ENCODE measurements at regions not wholly inside any gene's neighbourhood (a gene's known extent, or its start where the extent isn't known, plus 50 kb on each side); places are given as distances from the start of the nearest gene placed in this dataset.
"Not testable (repeated sequence)": the region's sequence is repeated elsewhere in the genome, so short reads cannot be mapped to it uniquely, and the experiment has no call there.

DNA sequence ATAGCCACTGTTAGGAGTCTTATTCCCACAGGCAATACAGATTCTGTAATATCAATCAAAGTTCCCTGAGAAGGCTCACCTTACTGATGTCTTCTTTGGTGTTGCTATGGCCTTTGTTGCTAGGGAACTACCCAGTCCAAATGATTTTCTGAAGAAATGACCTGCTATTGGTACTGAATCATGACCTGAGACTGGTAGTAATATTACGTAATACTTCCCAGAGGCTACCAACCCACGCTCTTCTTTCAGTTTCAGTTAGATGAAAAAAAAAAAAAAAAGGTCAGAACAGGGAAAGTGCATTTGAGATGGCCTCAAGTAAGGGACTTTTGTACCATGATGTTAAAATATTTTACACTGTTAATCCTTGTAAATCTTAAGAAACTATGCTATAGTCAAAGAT is 1092.5 kb upstream of the EPHA6 start:
- TF ChIP-seq, protein P1, sequence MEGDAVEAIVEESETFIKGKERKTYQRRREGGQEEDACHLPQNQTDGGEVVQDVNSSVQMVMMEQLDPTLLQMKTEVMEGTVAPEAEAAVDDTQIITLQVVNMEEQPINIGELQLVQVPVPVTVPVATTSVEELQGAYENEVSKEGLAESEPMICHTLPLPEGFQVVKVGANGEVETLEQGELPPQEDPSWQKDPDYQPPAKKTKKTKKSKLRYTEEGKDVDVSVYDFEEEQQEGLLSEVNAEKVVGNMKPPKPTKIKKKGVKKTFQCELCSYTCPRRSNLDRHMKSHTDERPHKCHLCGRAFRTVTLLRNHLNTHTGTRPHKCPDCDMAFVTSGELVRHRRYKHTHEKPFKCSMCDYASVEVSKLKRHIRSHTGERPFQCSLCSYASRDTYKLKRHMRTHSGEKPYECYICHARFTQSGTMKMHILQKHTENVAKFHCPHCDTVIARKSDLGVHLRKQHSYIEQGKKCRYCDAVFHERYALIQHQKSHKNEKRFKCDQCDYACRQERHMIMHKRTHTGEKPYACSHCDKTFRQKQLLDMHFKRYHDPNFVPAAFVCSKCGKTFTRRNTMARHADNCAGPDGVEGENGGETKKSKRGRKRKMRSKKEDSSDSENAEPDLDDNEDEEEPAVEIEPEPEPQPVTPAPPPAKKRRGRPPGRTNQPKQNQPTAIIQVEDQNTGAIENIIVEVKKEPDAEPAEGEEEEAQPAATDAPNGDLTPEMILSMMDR (IDR thresholded peaks at IDR 0.05): no peak
- TF ChIP-seq EP300 (IDR thresholded peaks at IDR 0.05) (no peak), POLR2A (IDR thresholded peaks at IDR 0.05) (no peak), POLR2AphosphoS5 (IDR thresholded peaks at IDR 0.05) (no peak)
- WGBS: 36% methylated on average over 2 of the region's 2 CpGs
- no peak for DNase-seq (ENCODE audit: low spot score in 2 of 2)
- Histone ChIP-seq H3K27me3 (no peaks in the 10 kb centered on the region), H3K36me3 (no peaks in the 10 kb centered on the region), H3K27ac (no peak overlapping the region), H3K9me3 (no peaks in the 10 kb centered on the region), H3K4me1 (no peaks in the 10 kb centered on the region), H3K4me3 (no peak overlapping the region)

DNA sequence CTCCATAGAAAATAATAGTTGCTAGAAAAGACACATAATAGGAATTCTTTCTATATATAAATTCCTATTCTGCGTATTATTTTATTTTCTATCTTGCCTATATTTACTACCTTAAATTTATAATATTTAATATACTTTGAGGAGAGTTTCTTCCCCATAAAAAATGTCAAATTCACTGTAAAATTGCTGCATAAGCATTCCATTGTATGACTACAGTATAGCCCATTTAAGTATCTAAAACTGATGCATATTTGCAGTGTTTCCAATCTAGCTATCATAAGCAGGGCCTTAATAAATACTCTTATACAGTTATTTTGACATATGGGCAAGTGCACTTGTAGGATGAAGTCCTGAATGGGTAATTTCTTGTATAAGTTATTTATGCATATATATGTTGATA is 1088.6 kb upstream of the EPHA6 start:
- Histone ChIP-seq H3K4me1 (no peaks in the 10 kb centered on the region), H3K27ac (no peak overlapping the region), H3K27me3 (no peaks in the 10 kb centered on the region), H3K36me3 (no peaks in the 10 kb centered on the region), H3K4me3 (no peak overlapping the region), H3K9me3 (no peaks in the 10 kb centered on the region)
- 94% methylated on average over 1 of the region's 1 CpG for WGBS
- TF ChIP-seq POLR2AphosphoS5 (IDR thresholded peaks at IDR 0.05): no peak
- TF ChIP-seq EP300 (IDR thresholded peaks at IDR 0.05): no peak
- no peak for TF ChIP-seq POLR2A (IDR thresholded peaks at IDR 0.05)
- TF ChIP-seq, protein P1 (IDR thresholded peaks at IDR 0.05): no peak
- DNase-seq (ENCODE audit: low spot score in 2 of 2): no peak

DNA sequence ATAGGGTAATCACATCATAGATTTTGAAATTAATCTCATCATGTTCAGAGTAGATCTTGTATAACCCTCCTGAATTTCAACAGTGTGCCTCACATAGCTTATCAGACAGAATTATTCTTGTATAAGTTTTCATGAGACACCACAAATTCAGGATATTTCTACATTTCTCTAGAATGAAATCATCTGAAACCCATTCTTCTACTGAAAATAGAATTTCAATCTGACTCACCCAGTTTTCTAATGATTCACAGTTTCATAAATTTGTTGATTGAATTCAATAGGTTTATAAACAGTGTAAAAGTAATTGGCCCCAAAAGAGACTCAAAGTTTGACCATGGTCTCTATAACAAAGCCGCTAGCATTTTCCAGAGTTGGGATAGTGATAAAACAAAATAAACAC is 1082.6 kb upstream of the EPHA6 start:
- no peak for DNase-seq (ENCODE audit: low spot score in 2 of 2)
- Histone ChIP-seq H3K27me3 (no peaks in the 10 kb centered on the region), H3K27ac (no peak overlapping the region), H3K4me1 (no peaks in the 10 kb centered on the region), H3K9me3 (no peaks in the 10 kb centered on the region), H3K4me3 (no peak overlapping the region), H3K36me3 (no peaks in the 10 kb centered on the region)
- TF ChIP-seq EP300 (IDR thresholded peaks at IDR 0.05): no peak
- TF ChIP-seq POLR2A (IDR thresholded peaks at IDR 0.05): no peak
- TF ChIP-seq POLR2AphosphoS5 (IDR thresholded peaks at IDR 0.05): no peak
- TF ChIP-seq, protein P1 (IDR thresholded peaks at IDR 0.05): no peak
- 89% methylated on average over 1 of the region's 1 CpG for WGBS

DNA sequence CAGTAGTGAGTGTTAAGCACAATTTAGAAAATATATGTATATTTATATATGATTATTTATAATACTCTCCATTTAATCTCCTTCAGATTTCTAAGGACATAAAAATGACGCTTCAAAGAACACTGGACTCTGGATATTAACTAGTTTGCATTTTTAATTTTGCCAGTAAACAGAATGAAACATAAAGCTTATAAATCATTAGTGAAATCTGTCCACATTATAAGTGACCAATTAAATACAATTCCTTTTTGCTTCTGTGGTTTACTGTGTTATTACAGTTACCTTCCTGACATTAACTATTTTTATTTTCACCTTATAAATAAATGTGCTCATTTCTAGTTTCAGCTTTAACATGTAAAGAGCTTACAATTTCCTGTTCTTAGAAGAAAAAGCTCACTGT is 1081.1 kb upstream of the EPHA6 start:
- Histone ChIP-seq H3K27ac (no peak overlapping the region), H3K4me1 (no peaks in the 10 kb centered on the region), H3K27me3 (no peaks in the 10 kb centered on the region), H3K9me3 (no peaks in the 10 kb centered on the region), H3K36me3 (no peaks in the 10 kb centered on the region), H3K4me3 (no peak overlapping the region)
- no peak for DNase-seq (ENCODE audit: low spot score in 2 of 2)
- no peak for TF ChIP-seq POLR2AphosphoS5 (IDR thresholded peaks at IDR 0.05)
- TF ChIP-seq EP300 (IDR thresholded peaks at IDR 0.05): no peak
- TF ChIP-seq POLR2A (IDR thresholded peaks at IDR 0.05): no peak
- TF ChIP-seq, protein P1 (IDR thresholded peaks at IDR 0.05): no peak
- WGBS: 89% methylated on average over 1 of the region's 1 CpG

DNA sequence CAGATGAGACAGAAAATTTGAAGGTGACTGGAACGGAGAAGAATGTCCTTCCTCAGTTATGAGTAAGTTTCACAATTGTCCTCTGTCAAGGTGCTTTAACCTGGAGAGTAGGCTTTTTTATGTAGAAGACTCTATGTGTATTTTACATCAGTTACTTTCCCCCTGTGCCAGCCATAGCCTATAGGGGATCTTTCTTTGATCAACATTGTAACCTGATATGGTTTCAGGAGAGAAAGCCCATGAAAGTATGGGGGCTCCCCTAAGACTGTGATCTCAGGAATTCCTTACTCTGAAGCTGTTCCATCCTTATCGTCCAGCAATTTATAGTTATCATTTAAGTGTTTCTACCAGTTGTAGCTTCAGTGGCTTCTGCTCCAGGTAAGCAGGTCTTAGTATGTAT is 1076.3 kb upstream of the EPHA6 start:
- H3K9me3 ChIP-seq: no peaks in the 10 kb centered on the region
- no peak for DNase-seq (ENCODE audit: low spot score in 2 of 2)
- no peaks in the 10 kb centered on the region for H3K27me3 ChIP-seq
- TF ChIP-seq EP300 (IDR thresholded peaks at IDR 0.05): no peak
- no peak for TF ChIP-seq POLR2AphosphoS5 (IDR thresholded peaks at IDR 0.05)
- TF ChIP-seq POLR2A (IDR thresholded peaks at IDR 0.05): no peak
- TF ChIP-seq, protein P1 (IDR thresholded peaks at IDR 0.05): no peak
- H3K4me1 ChIP-seq: no peaks in the 10 kb centered on the region
- H3K27ac ChIP-seq: no peak overlapping the region
- WGBS: 76% methylated on average over 2 of the region's 2 CpGs
- H3K36me3 ChIP-seq: no peaks in the 10 kb centered on the region
- no peak overlapping the region for H3K4me3 ChIP-seq

DNA sequence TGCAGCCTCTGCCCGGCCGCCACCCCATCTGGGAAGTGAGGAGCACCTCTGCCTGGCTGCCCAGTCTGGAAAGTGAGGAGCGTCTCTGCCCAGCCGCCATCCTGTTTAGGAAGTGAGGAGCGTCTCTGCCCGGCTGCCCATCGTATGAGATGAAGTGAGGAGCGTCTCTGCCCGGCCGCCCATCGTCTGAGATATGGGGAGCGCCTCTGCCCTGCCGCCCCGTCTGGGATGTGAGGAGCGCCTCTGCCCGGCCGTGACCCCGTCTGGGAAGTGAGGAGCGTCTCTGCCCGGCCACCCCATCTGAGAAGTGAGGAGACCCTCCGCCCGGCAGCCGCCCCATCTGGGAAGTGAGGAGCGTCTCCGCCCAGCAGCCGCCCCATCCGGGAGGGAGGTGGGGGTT is 1069.5 kb upstream of the EPHA6 start:
- not testable (repeated sequence) for H3K27me3 ChIP-seq, H3K4me1 ChIP-seq, H3K36me3 ChIP-seq, H3K9me3 ChIP-seq, H3K4me3 ChIP-seq, H3K27ac ChIP-seq
- peak in 1 of 2 donors; percentile 34 for DNase-seq (ENCODE audit: low spot score in 2 of 2)
- WGBS: 81% methylated on average over 6 of the region's 27 CpGs
